GM12878 (cell line): ENCODE measurements at regions not wholly inside any gene's neighbourhood (a gene's known extent, or its start where the extent isn't known, plus 50 kb on each side); places are given as distances from the start of the nearest gene placed in this dataset.

Experiments used
- ATAC-seq: fragments of 200-7000 bp; cut with Tn5 transposase; 3 replicates; pipeline ENCODE4 v1.9.1; 2020; ENCODE audit warnings: mild to moderate bottlenecking, moderate library complexity
- BruUV-seq: library from RNA; stranded (reverse); fragments of 400-500 nt; replicated peaks from 2 replicates; lab custom pipeline; 2021; lab: Mats Ljungman, UMichigan
- CTCF ChIA-PET: fragments of 300-600 bp; sonication (Branson Sonifier 250); formaldehyde crosslinking; extraction: SDS; loops from one replicate; lab custom pipeline; 2021; ENCODE audit warnings: inconsistent platforms; lab: Yijun Ruan, JAX
- POLR2A ChIA-PET: fragments of 350-600 bp; formaldehyde crosslinking; extraction: SDS; loops from one replicate; lab custom pipeline; 2021; ENCODE audit warnings: inconsistent platforms; lab: Charles Lee
- RAD21 ChIA-PET: fragments of 300-600 bp; sonication (Branson Sonifier 250); formaldehyde crosslinking; loops from one replicate; lab custom pipeline; 2023; ENCODE audit warnings: antibody characterized with exemption; ENCODE audit not compliant: unreplicated experiment; lab: Charles Lee
- SMC1A ChIA-PET: fragments of 300-600 bp; sonication (Branson Sonifier 250); formaldehyde crosslinking; loops from one replicate; lab custom pipeline; 2023; ENCODE audit not compliant: unreplicated experiment, uncharacterized antibody; lab: Charles Lee
- DNase-seq: peaks from one replicate; pipeline ENCODE4 v3.0.0-alpha.2; 2011; ENCODE audit warnings: low read depth, low spot score
- FAIRE-seq: peaks from 3 replicates; lab custom pipeline; 2011; peaks lifted over from hg19 to GRCh38; lab: Jason Lieb, UNC
- H2AFZ ChIP-seq: 2 replicates; pipeline ENCODE4 v1.6.0; 2011; ENCODE audit warnings: low read depth, low read length, control low read depth; ENCODE audit not compliant: control insufficient read depth
- H3K27ac ChIP-seq: 2 replicates; pipeline ENCODE4 v1.5.1; 2011; ENCODE audit warnings: control low read depth; ENCODE audit not compliant: control insufficient read depth, insufficient read depth
- H3K27me3 ChIP-seq, 2 experiments: replicated peaks in 1 of 2; 2 replicates each; pipeline versions ENCODE4 v1.6.0 to v1.6.1; 2011; ENCODE audit warnings: low read length in 1 of 2; ENCODE audit not compliant: control insufficient read depth in 2 of 2, insufficient read depth in 2 of 2
- H3K36me3 ChIP-seq, 2 experiments: 2 replicates each; pipeline ENCODE4 v1.5.1; 2011; ENCODE audit warnings: low read length in 1 of 2; ENCODE audit not compliant: control insufficient read depth in 2 of 2, insufficient read depth in 2 of 2
- H3K4me1 ChIP-seq: 2 replicates; pipeline ENCODE4 v1.6.1; 2011; ENCODE audit warnings: mild to moderate bottlenecking, low read length, moderate library complexity, mixed read lengths; ENCODE audit not compliant: control insufficient read depth, insufficient read depth
- H3K4me2 ChIP-seq: 2 replicates; pipeline ENCODE4 v1.6.0; 2011; ENCODE audit warnings: control low read depth; ENCODE audit not compliant: control insufficient read depth, insufficient read depth
- H3K4me3 ChIP-seq: fragments of 200-600 bp; sonication (generic); 2 replicates; pipeline ENCODE4 v1.5.1; 2016
- H3K79me2 ChIP-seq: 2 replicates; pipeline ENCODE4 v1.6.0; 2011; ENCODE audit warnings: low read length; ENCODE audit not compliant: control insufficient read depth, insufficient read depth
- H3K9ac ChIP-seq: 2 replicates; pipeline ENCODE4 v1.8.0; 2011; ENCODE audit warnings: low read length, control low read depth, mixed read lengths; ENCODE audit not compliant: control insufficient read depth, insufficient read depth
- H3K9me3 ChIP-seq: replicated peaks from 3 replicates; pipeline ENCODE4 v1.5.1; 2011; ENCODE audit warnings: mild to moderate bottlenecking, low read length; ENCODE audit not compliant: control insufficient read depth, insufficient read depth
- H4K20me1 ChIP-seq: 2 replicates; pipeline ENCODE4 v1.6.0; 2011; ENCODE audit not compliant: control insufficient read depth, insufficient read depth
- BCL3 ChIP-seq: IDR thresholded peaks from 2 replicates; pipeline ENCODE4 v1.6.1; 2011; ENCODE audit warnings: borderline replicate concordance, low read depth, mild to moderate bottlenecking, moderate library complexity, low read length; ENCODE audit not compliant: insufficient read depth, poor library complexity, severe bottlenecking
- CHD2 ChIP-seq: IDR thresholded peaks from 2 replicates; pipeline ENCODE4 v1.6.1; 2011; ENCODE audit warnings: low read depth, low read length, improper control_type of control experiment, borderline replicate concordance
- CHD4 ChIP-seq: fragments of 200-600 bp; sonication (generic); IDR thresholded peaks from 2 replicates; pipeline ENCODE4 v1.6.1; 2016; ENCODE audit warnings: mild to moderate bottlenecking
- CREB1 ChIP-seq: IDR thresholded peaks from 2 replicates; pipeline ENCODE4 v1.6.1; 2012; ENCODE audit warnings: low read depth, mild to moderate bottlenecking, inconsistent platforms
- EP300 ChIP-seq, 2 experiments: fragments of 150-350 bp in 1 of 2; IDR thresholded peaks; 2 replicates each; pipeline ENCODE4 v1.6.1; 2011 to 2012; ENCODE audit warnings: low read depth in 2 of 2, low read length in 2 of 2, borderline replicate concordance in 1 of 2, improper control_type of control experiment in 1 of 2, inconsistent platforms in 1 of 2; ENCODE audit not compliant: control insufficient read depth in 1 of 2
- EZH2 ChIP-seq: IDR thresholded peaks from 2 replicates; pipeline ENCODE4 v1.6.1; 2012; ENCODE audit warnings: low read depth, mild to moderate bottlenecking, control low read depth, inconsistent platforms, low read length, borderline replicate concordance; ENCODE audit not compliant: control insufficient read depth
- HCFC1 ChIP-seq: fragments of 150-350 bp; IDR thresholded peaks from 2 replicates; pipeline ENCODE4 v1.6.1; 2014; ENCODE audit warnings: low read length
- IRF3 ChIP-seq: fragments of 450-650 bp; IDR thresholded peaks from 2 replicates; pipeline ENCODE4 v1.6.1; 2014; ENCODE audit warnings: mild to moderate bottlenecking
- IRF4 ChIP-seq: IDR thresholded peaks from 2 replicates; pipeline ENCODE4 v1.6.1; 2011; ENCODE audit warnings: low read depth, low read length
- MAX ChIP-seq: IDR thresholded peaks from 2 replicates; pipeline ENCODE4 v1.6.1; 2012; ENCODE audit warnings: low read depth, low read length, improper control_type of control experiment
- NR2F1 ChIP-seq: fragments of 450-650 bp; conservative IDR thresholded peaks from 2 replicates; pipeline ENCODE4 v1.6.1; 2017; ENCODE audit warnings: mild to moderate bottlenecking
- PAX5 ChIP-seq: IDR thresholded peaks from 2 replicates; pipeline ENCODE4 v1.6.1; 2011; ENCODE audit warnings: low read depth, low read length, borderline replicate concordance
- PKNOX1 ChIP-seq: fragments of 450-650 bp; IDR thresholded peaks from 2 replicates; pipeline ENCODE4 v1.6.1; 2016; ENCODE audit warnings: mild to moderate bottlenecking
- RAD21 ChIP-seq: IDR thresholded peaks from 2 replicates; pipeline ENCODE4 v1.6.1; 2011; ENCODE audit warnings: mild to moderate bottlenecking, low read depth, low read length, moderate library complexity; ENCODE audit not compliant: insufficient read depth
- RBBP5 ChIP-seq: fragments of 200-600 bp; sonication (generic); conservative IDR thresholded peaks from 2 replicates; pipeline ENCODE4 v1.6.1; 2016
- STAT3 ChIP-seq: IDR thresholded peaks from 2 replicates; pipeline ENCODE4 v1.6.1; 2011; ENCODE audit warnings: low read depth, low read length, improper control_type of control experiment
- YY1 ChIP-seq: IDR thresholded peaks from 2 replicates; pipeline ENCODE4 v1.6.1; 2011; ENCODE audit warnings: low read depth, mild to moderate bottlenecking, low read length
- WGBS: methylation state at CpG from one replicate; pipeline ENCODE4 v1.1.6; 2016; ENCODE audit warnings: low lambda C conversion rate; ENCODE audit not compliant: insufficient replicate concordance, insufficient coverage; ENCODE audit errors: missing lambda C conversion rate; 5-methylcytosine and 5-hydroxymethylcytosine counted together
- in situ Hi-C: fragments of 300-500 bp; cut with MboI; formaldehyde crosslinking; loops from 9 replicates; pipeline ENCODE4 v1.14.3; 2018; ENCODE audit warnings: mixed read lengths
- intact Hi-C: fragments of 100-400 bp; cut with micrococcal nuclease; formaldehyde crosslinking; loops from one replicate; pipeline ENCODE4 v1.14.2; 2022; ENCODE audit not compliant: unreplicated experiment

- H3K79me2 ChIP-seq: no peaks in the 10 kb centered on the region
- ATAC-seq (peak; percentile 100), DNase-seq (no peak), FAIRE-seq (no peak)
- BruUV-seq: no TSS peak
- H3K27ac ChIP-seq: no peak overlapping the region
- intact Hi-C loops: loop anchor here (1.0 kb wide), 1 partner anchor 288 kb away; no protein-coding TSS in a partner anchor
- H4K20me1 ChIP-seq: no peaks in the 10 kb centered on the region
- WGBS: 22% methylated on average over 34 of the region's 37 CpGs
- RAD21 ChIA-PET: no interaction called here
- H3K36me3 ChIP-seq: no peaks in the 10 kb centered on the region
- SMC1A ChIA-PET: no interaction called here
- POLR2A ChIA-PET: no interaction called here
- H3K4me2 ChIP-seq: no peak overlapping the region
- in situ Hi-C loops: loop anchor here (5.0 kb wide), 1 partner anchor 288 kb away; no protein-coding TSS in a partner anchor
- no peaks in the 10 kb centered on the region; a peak in 2 of 4 replicates for H3K27me3 ChIP-seq
- CTCF ChIA-PET: interaction anchor here (1.0 to 2.9 kb wide), 4 partner anchors 30 to 738 kb away, joined by 3 to 13 read pairs (median 8); no protein-coding TSS in a partner anchor
- no peak overlapping the region for H3K4me3 ChIP-seq
- H3K9me3 ChIP-seq: peaks cover 3% of the 10 kb centered on the region
- no peaks in the 10 kb centered on the region for H3K4me1 ChIP-seq
- H3K9ac ChIP-seq: no peak overlapping the region
- H2AFZ ChIP-seq: no peak overlapping the region
- TF ChIP-seq CHD4 (no peak), EP300 (IDR thresholded peaks at IDR 0.05; ENCODE audit: borderline replicate concordance in 1 of 2, control insufficient read depth in 1 of 2, low read depth in 2 of 2, low read length in 2 of 2) (no peak), NR2F1 (no peak), IRF3 (no peak), YY1 (peak; percentile 50; the same call in 1 of the 2 replicates), PKNOX1 (no peak), RAD21 (peak; percentile 73), BCL3 (no peak), CREB1 (no peak), IRF4 (no peak), MAX (no peak), PAX5 (no peak), RBBP5 (no peak), CHD2 (no peak), STAT3 (no peak), HCFC1 (no peak), EZH2 (no peak)
Measured at GRCh38 chr11:70755410-70756158, 357.3 kb downstream of the CTTN start.
